NCI-H2227 treated with DMSO at 0.1 percent for 48 hours (cell line): ENCODE measurements at regions not wholly inside any gene's neighbourhood (a gene's known extent, or its start where the extent isn't known, plus 50 kb on each side); places are given as distances from the start of the nearest gene placed in this dataset.

Experiments used
- DNase-seq: peaks from one replicate; lab custom pipeline; 2025; lab: John Stamatoyannopoulos, UW

DNA sequence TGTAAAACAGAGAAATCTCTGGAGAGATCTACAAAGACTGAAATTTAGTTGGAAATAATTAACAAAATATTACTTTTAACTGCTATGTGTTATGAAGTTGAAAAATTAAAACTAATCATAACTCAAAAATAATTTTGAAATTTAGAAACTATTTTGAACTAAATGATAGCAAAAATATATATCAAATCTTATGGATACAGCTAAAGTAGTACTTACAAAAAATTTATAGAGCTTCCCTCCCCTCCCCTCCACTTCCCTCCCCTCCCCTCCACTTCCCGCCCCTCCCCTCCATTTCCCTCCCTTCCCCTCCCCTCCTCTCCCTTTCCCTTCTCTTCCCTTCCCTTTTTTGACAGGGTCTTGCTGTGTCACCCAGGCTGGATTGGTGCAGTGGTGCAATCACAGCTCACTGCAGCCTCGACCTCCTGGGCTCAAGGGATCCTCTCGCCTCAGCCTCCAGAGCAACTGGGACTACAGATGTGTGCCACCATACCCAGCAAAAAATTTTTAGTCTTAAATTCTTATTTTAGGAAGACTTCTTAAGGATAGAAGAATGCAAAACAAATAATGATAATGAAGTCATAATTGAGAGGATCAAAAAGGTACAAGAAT lies 87.2 kb upstream of the RGS17 start:
- no peak for DNase-seq

GRCh38 chr6:153216789-153217188 lies 85.7 kb upstream of the RGS17 start:
- no peak for DNase-seq

GRCh38 chr6:153215242-153215641 lies 84.2 kb upstream of the RGS17 start:
- no peak for DNase-seq

DNA sequence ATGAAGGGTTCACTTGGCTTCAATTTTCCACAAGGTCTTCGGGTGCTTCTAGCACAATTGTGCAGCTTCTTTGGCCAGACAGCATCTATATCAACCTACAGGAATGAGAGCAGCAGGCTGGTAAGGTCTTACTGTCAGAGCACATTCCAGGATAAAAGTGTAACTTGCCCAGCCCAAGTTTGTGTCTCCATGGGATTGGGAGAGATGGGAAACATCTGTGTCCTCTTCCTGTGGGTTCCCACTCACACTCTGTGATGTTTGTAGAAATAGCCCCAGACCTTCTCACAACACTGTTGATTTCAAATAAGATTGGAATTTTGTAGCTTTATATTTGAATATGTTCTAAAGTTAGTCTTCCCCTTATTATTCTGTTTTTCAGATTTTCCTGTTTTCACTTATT lies 83.4 kb upstream of the RGS17 start:
- no peak for DNase-seq

- no peak for DNase-seq
Measured at GRCh38 chr6:153210083-153210482, 79.0 kb upstream of the RGS17 start.

DNA sequence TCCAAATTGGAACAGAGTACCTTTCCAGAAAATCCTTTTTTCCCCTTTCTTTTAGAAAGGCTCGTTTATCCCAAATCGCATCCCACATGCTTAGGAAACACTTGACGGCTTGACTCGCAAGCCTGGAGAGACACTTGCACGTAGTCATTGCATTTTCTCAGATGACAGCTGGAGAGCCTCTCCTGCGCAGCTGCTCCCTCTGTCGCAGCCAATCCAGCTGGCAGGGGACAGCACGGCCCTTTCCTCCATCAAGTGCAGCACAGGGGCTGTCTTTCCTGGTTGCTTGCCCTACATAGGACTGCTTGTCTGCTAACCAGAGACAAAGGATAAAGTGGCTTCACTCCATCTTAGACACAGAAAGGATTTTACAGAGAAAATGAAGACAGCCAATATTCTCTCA lies 77.6 kb upstream of the RGS17 start:
- DNase-seq, result no peak

DNA sequence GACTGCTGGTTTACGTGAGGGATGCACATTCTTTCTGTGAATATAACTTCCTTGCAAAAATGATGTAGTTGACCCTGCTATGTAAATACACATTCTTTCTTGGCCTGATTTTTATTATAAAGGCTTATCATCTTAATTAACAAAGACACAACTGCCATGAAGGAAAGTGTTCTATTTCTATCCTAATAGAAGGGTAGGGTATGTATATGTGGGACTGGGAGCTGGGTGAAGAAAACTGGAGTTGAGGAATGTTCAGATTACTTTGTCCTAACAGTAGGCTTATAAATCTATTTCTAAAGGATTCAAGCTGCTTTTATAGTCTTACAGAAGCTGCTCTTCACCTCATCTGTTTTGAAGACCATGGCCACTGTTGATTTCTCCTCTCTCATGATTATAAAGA lies 76.5 kb upstream of the RGS17 start:
- no peak for DNase-seq

GRCh38 chr6:153207006-153207405 lies 75.9 kb upstream of the RGS17 start:
- DNase-seq, result no peak

- no peak for DNase-seq
Measured at GRCh38 chr6:153192943-153193885, 62.1 kb upstream of the RGS17 start.

DNA sequence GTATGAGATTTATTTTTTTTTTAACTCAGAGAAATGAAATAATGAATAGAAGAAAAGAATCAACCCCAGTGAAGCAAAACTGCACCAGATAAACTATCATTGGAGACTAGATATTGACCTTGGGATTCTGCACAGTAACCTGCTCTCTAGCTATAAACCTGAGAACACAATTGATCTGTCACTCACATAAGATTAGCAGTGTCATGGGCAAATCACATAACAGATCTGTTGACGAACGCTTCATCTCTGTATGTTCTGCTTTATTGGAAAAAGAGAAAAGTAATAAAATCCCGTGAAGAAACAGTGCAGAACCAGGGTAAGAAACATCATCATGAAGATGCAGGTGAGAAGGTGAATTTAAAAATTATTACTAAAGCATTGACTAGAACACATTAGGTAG lies 52.8 kb upstream of the RGS17 start:
- no peak for DNase-seq
